Tibial nerve (tissue), 4 donors: ENCODE measurements at regions not wholly inside any gene's neighbourhood (a gene's known extent, or its start where the extent isn't known, plus 50 kb on each side); places are given as distances from the start of the nearest gene placed in this dataset.
"Not testable (repeated sequence)": the region's sequence is repeated elsewhere in the genome, so short reads cannot be mapped to it uniquely, and the experiment has no call there.

Experiments
- DNase-seq, 2 donors: peaks; one replicate each; pipeline ENCODE4 v3.0.0-alpha.2; 2019; ENCODE audit warnings: low spot score in 2 of 2
- H3K27ac ChIP-seq, 4 donors: fragments of 200-600 bp; sonication (generic) in 3 of 4; one replicate each; pipeline ENCODE4 v1.5.1; 2017 to 2019; ENCODE audit warnings: mild to moderate bottlenecking in 1 of 4
- H3K27me3 ChIP-seq, 2 donors: fragments of 200-600 bp; sonication (generic) in 1 of 2; one replicate each; pipeline versions ENCODE4 v1.5.1 to v1.6.0; 2017 to 2019
- H3K36me3 ChIP-seq, 3 donors: fragments of 200-600 bp; sonication (generic); one replicate each; pipeline ENCODE4 v1.5.1; 2018 to 2019
- H3K4me1 ChIP-seq, 4 donors: fragments of 200-600 bp; sonication (generic) in 3 of 4; one replicate each; pipeline ENCODE4 v1.5.1; 2017 to 2019
- H3K4me3 ChIP-seq, 4 donors: fragments of 200-600 bp; sonication (generic) in 3 of 4; one replicate each; pipeline ENCODE4 v1.5.1; 2017 to 2019; ENCODE audit warnings: mild to moderate bottlenecking in 1 of 4, moderate library complexity in 1 of 4
- H3K9me3 ChIP-seq, 4 donors: fragments of 200-600 bp; sonication (generic) in 3 of 4; one replicate each; pipeline ENCODE4 v1.5.1; 2017 to 2019
- EP300 ChIP-seq, 2 donors: sonication (generic); formaldehyde crosslinking; IDR thresholded peaks; one replicate each; pipeline ENCODE4 v1.6.1; 2017; ENCODE audit warnings: antibody characterized with exemption in 2 of 2, mild to moderate bottlenecking in 1 of 2
- POLR2A ChIP-seq, 2 donors: fragments of 450-650 bp; IDR thresholded peaks; one replicate each; pipeline ENCODE4 v1.6.1; 2017; ENCODE audit warnings: antibody characterized with exemption in 2 of 2, mild to moderate bottlenecking in 2 of 2, moderate library complexity in 2 of 2
- WGBS, 2 donors: methylation state at CpG; one replicate each; pipeline ENCODE4 v1.1.5; 2018; 5-methylcytosine and 5-hydroxymethylcytosine counted together
- TF ChIP-seq, protein P1 (sequence below), 5 experiments: fragments of 200-600 bp in 3 of 5; fragments of 450-650 bp in 2 of 5; sonication (generic) in 3 of 5; IDR thresholded peaks; one replicate each; pipeline ENCODE4 v1.5.1; 2016 to 2019; ENCODE audit warnings: antibody characterized with exemption in 5 of 5, mild to moderate bottlenecking in 3 of 5, moderate library complexity in 2 of 5

DNA sequence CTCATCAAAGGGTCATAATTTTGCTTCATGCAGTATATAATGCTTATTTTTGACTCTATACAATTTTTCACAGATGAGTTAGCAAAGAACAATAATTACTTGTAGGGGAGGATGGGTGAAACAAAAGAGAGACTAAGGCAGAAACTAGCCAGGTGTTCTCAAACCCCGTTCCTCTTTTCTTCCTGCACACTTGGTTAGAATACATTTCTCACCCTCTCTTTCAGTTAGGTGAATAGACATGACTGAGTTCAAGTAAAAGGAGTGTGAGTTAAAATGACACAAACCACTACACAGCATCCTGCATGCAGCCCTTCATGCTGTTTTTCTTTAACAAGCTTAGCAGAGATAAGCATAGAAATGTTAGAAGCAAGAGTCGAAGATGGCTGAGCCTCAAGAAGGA is 922.2 kb downstream of the TBL1XR1 start:
- no peaks in the 10 kb centered on the region for H3K4me1 ChIP-seq
- no peaks in the 10 kb centered on the region for H3K9me3 ChIP-seq
- no peak overlapping the region for H3K27ac ChIP-seq
- no peaks in the 10 kb centered on the region for H3K27me3 ChIP-seq
- no peak for DNase-seq
- 88 to 92% methylated on average over 2 of the region's 2 CpGs for whole genome bisulfite sequencing, 2 donors
- H3K36me3 ChIP-seq = no peaks in the 10 kb centered on the region
- no peak overlapping the region for H3K4me3 ChIP-seq
- TF ChIP-seq POLR2A (IDR thresholded peaks at IDR 0.05) (no peak), EP300 (IDR thresholded peaks at IDR 0.05) (no peak)
- TF ChIP-seq, protein P1, sequence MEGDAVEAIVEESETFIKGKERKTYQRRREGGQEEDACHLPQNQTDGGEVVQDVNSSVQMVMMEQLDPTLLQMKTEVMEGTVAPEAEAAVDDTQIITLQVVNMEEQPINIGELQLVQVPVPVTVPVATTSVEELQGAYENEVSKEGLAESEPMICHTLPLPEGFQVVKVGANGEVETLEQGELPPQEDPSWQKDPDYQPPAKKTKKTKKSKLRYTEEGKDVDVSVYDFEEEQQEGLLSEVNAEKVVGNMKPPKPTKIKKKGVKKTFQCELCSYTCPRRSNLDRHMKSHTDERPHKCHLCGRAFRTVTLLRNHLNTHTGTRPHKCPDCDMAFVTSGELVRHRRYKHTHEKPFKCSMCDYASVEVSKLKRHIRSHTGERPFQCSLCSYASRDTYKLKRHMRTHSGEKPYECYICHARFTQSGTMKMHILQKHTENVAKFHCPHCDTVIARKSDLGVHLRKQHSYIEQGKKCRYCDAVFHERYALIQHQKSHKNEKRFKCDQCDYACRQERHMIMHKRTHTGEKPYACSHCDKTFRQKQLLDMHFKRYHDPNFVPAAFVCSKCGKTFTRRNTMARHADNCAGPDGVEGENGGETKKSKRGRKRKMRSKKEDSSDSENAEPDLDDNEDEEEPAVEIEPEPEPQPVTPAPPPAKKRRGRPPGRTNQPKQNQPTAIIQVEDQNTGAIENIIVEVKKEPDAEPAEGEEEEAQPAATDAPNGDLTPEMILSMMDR (IDR thresholded peaks at IDR 0.05) = no peak

DNA sequence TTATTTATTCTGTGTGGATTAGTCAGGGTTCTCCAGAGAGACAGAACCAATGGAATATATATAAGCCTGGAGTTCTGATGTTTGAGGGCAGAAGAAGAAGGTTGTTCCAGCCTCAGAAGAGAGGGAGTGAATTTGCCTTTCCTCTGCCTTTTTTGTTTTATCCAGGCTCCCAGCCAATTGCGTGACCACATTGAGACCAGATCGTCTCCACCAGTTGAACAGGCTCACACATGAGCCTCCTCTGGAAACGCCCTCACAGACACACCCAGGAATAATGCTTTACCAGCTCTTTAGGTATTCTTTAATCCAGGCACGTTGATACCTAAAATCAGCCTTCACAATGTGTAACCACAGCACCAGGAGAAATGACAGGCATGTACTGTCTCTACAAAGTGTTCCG is 923.1 kb downstream of the TBL1XR1 start:
- H3K36me3 ChIP-seq = no peaks in the 10 kb centered on the region
- 63% methylated on average over 5 of the region's 5 CpGs for WGBS, 2 donors
- H3K27ac ChIP-seq = no peak overlapping the region
- no peak for TF ChIP-seq POLR2A (IDR thresholded peaks at IDR 0.05)
- TF ChIP-seq, protein P1 (IDR thresholded peaks at IDR 0.05) = no peak
- no peak for TF ChIP-seq EP300 (IDR thresholded peaks at IDR 0.05)
- H3K4me3 ChIP-seq = no peak overlapping the region
- no peaks in the 10 kb centered on the region for H3K9me3 ChIP-seq
- no peak for DNase-seq
- H3K27me3 ChIP-seq = no peaks in the 10 kb centered on the region
- H3K4me1 ChIP-seq = no peaks in the 10 kb centered on the region

DNA sequence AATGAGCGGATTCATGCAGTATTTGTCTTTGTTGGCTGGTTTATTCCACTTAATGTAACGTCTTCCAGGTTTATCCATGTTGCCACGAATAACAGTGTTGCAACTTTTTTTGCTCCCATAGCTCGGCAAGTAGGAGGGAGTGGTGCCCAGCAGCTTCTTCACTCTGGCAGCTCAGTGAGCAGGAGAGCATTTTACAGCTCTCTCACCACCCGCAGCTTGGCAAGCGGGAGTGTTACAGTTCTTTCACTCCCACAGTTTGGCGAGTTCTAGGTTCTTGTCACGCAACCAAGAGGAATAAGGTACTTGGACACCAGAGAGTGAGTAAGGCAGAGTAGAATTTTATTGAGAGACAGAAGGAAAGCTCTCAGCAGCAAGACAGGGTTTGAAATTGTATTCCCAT is 935.2 kb downstream of the TBL1XR1 start:
- H3K27me3 ChIP-seq = no peaks in the 10 kb centered on the region
- no peak overlapping the region for H3K4me3 ChIP-seq
- TF ChIP-seq POLR2A (IDR thresholded peaks at IDR 0.05) (no peak), EP300 (IDR thresholded peaks at IDR 0.05) (no peak)
- TF ChIP-seq, protein P1 (IDR thresholded peaks at IDR 0.05) = no peak
- peaks cover 0 to 18% (median 8%) of the 10 kb centered on the region in 4 donors for H3K9me3 ChIP-seq
- WGBS, 2 donors = 78 to 90% methylated on average over 8 of the region's 8 CpGs
- no peak for DNase-seq
- no peak overlapping the region for H3K27ac ChIP-seq
- no peaks in the 10 kb centered on the region for H3K36me3 ChIP-seq
- no peaks in the 10 kb centered on the region for H3K4me1 ChIP-seq

DNA sequence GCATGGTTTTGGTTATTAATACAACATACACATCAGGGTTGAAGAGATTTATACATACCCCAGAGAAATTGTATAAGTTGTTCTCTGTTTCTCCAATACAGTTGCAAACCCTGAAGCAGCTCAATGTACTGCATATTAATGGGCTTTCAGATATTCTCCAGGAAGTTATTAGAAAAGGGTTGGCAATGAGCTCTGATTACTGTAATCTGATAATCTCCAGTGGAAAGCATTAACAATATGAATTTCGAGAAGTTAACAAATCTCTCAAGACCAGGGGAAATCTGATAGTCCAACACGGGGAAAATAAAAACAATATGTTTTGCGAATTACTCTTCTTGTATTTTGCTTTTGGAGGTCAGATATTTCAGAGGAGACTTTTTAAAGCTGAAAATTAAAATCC is 950.1 kb downstream of the TBL1XR1 start:
- no peaks in the 10 kb centered on the region for H3K36me3 ChIP-seq
- WGBS, 2 donors = 49 to 59% methylated on average over 3 of the region's 3 CpGs
- no peaks in the 10 kb centered on the region for H3K4me1 ChIP-seq
- no peaks in the 10 kb centered on the region for H3K9me3 ChIP-seq
- TF ChIP-seq, protein P1 (IDR thresholded peaks at IDR 0.05) = no peak
- no peak for TF ChIP-seq EP300 (IDR thresholded peaks at IDR 0.05)
- TF ChIP-seq POLR2A (IDR thresholded peaks at IDR 0.05) = no peak
- H3K4me3 ChIP-seq = no peak overlapping the region
- DNase-seq = no peak
- H3K27me3 ChIP-seq = no peaks in the 10 kb centered on the region
- no peak overlapping the region for H3K27ac ChIP-seq

DNA sequence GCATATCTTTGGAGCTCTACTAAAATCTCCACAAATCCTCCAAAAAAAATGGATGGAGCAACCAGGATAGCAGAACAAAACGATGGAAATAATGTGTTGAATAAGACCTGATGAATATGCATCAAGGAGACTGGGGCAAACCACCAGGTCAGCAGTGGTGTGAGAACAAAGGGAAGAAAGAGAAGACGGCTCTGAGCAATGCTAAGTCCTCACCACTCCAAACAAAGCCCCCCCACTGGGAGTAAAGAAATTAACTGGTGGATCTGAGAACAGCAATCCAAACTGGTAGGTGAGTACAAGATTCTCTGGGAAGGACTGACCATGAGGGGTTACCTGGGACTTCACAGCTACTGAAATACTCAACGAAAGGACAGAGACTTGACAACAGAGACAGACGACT is 977.3 kb downstream of the TBL1XR1 start:
- DNase-seq = no peak
- no peaks in the 10 kb centered on the region for H3K36me3 ChIP-seq
- no peak overlapping the region for H3K27ac ChIP-seq
- no peaks in the 10 kb centered on the region for H3K27me3 ChIP-seq
- H3K4me1 ChIP-seq = no peaks in the 10 kb centered on the region
- H3K9me3 ChIP-seq = no peaks in the 10 kb centered on the region
- 78 to 80% methylated on average over 4 of the region's 4 CpGs for WGBS, 2 donors
- no peak overlapping the region for H3K4me3 ChIP-seq
- TF ChIP-seq EP300 (IDR thresholded peaks at IDR 0.05) (no peak), POLR2A (IDR thresholded peaks at IDR 0.05) (no peak)

DNA sequence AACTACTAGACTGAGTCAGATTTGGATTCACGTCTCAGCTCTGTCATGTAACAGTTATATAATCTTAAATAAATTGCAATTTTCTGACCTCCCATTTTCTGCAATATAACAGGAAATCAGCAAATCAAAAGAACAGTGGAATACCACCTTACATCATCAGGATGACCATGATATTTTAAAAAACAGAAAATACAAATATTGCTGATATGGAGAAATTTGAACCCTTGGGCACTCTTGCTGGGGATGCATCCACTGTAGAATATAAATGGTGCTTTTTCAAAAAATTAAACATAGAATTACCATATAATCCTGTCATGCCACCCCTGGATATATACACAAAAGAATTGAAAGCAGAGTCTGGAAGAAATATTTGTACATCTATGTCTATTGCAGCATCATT is 982.5 kb downstream of the TBL1XR1 start:
- H3K27ac ChIP-seq = no peak overlapping the region
- no peaks in the 10 kb centered on the region for H3K36me3 ChIP-seq
- no peaks in the 10 kb centered on the region for H3K9me3 ChIP-seq
- H3K27me3 ChIP-seq = no peaks in the 10 kb centered on the region
- no peak for DNase-seq
- no peak for TF ChIP-seq EP300 (IDR thresholded peaks at IDR 0.05)
- TF ChIP-seq, protein P1 (IDR thresholded peaks at IDR 0.05) = no peak
- no peak for TF ChIP-seq POLR2A (IDR thresholded peaks at IDR 0.05)
- WGBS, 2 donors = 88 to 93% methylated on average over 1 of the region's 1 CpG
- no peak overlapping the region for H3K4me3 ChIP-seq
- no peaks in the 10 kb centered on the region for H3K4me1 ChIP-seq

DNA sequence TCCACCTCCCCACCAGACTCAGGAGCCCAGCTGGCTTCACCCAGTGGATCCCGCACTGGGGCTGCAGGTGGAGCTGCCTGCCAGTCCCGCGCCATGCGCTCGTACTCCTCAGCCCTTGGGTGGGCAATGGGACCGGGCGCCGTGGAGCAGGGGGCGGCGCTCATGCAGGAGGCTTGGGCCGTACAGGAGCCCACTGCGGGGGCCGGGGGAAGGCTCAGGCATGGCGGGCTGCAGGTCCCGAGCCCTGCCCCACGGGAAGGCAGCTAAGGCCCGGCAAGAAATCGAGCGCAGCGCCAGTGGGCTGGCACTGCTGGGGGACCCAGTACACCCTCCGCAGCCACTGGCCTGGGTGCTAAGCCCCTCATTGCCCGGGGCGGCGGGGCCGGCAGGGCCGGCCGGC is 984.0 kb downstream of the TBL1XR1 start:
- H3K4me3 ChIP-seq, H3K4me1 ChIP-seq, DNase-seq, H3K27me3 ChIP-seq, H3K9me3 ChIP-seq, H3K27ac ChIP-seq, H3K36me3 ChIP-seq: not testable (repeated sequence)
- WGBS, 2 donors = 97 to 100% methylated on average over 20 of the region's 27 CpGs
